H1 (cell line): ENCODE measurements at regions not wholly inside any gene's neighbourhood (a gene's known extent, or its start where the extent isn't known, plus 50 kb on each side); places are given as distances from the start of the nearest gene placed in this dataset.

Source experiments
- EP300 ChIP-seq, 2 experiments: IDR thresholded peaks; 1 replicate in 1 of 2; 2 replicates in 1 of 2; pipeline ENCODE4 v1.6.1; 2011 to 2012; ENCODE audit warnings: low read depth in 2 of 2, low read length in 2 of 2, mild to moderate bottlenecking in 2 of 2, borderline replicate concordance in 1 of 2, inconsistent platforms in 1 of 2, moderate library complexity in 1 of 2
- KDM5A ChIP-seq: fragments of 200-600 bp; IDR thresholded peaks from 2 replicates; pipeline ENCODE4 v1.7.1; 2012; ENCODE audit warnings: mild to moderate bottlenecking, low read length, inconsistent platforms, mixed read lengths
- POLR2A ChIP-seq, 2 experiments: IDR thresholded peaks; 1 replicate in 1 of 2; 2 replicates in 1 of 2; pipeline ENCODE4 v1.6.1; 2011; ENCODE audit warnings: low read depth in 2 of 2, low read length in 2 of 2, mild to moderate bottlenecking in 2 of 2; ENCODE audit errors: control extremely low read depth in 1 of 2
- RBBP5 ChIP-seq: IDR thresholded peaks from 2 replicates; pipeline ENCODE4 v1.7.1; 2012; ENCODE audit warnings: low read depth, mild to moderate bottlenecking, inconsistent platforms, low read length, moderate library complexity, borderline replicate concordance
- SRF ChIP-seq: IDR thresholded peaks from 2 replicates; pipeline ENCODE4 v1.6.1; 2011; ENCODE audit warnings: mild to moderate bottlenecking, low read depth, low read length, moderate library complexity

- TF ChIP-seq EP300 (IDR thresholded peaks at IDR 0.05; ENCODE audit: borderline replicate concordance in 1 of 2, low read depth in 2 of 2, low read length in 2 of 2) (no peak), KDM5A (no peak), RBBP5 (no peak), POLR2A (IDR thresholded peaks at IDR 0.05; ENCODE audit: control extremely low read depth in 1 of 2, low read depth in 2 of 2, low read length in 2 of 2) (no peak), SRF (no peak)
Observed at GRCh38 chr10:2387672-2388071, 650.3 kb upstream of the ADARB2 start.
